GM21717 (cell line): ENCODE measurements at regions not wholly inside any gene's neighbourhood (a gene's known extent, or its start where the extent isn't known, plus 50 kb on each side); places are given as distances from the start of the nearest gene placed in this dataset.
"Not testable (repeated sequence)": the region's sequence is repeated elsewhere in the genome, so short reads cannot be mapped to it uniquely, and the experiment has no call there.

Experiments used
- ATAC-seq: cut with Tn5 transposase; IDR thresholded peaks from one replicate; pipeline ENCODE4 v1.9.1; 2021; ENCODE audit warnings: mild to moderate bottlenecking, moderate library complexity; ENCODE audit not compliant: unreplicated experiment

DNA sequence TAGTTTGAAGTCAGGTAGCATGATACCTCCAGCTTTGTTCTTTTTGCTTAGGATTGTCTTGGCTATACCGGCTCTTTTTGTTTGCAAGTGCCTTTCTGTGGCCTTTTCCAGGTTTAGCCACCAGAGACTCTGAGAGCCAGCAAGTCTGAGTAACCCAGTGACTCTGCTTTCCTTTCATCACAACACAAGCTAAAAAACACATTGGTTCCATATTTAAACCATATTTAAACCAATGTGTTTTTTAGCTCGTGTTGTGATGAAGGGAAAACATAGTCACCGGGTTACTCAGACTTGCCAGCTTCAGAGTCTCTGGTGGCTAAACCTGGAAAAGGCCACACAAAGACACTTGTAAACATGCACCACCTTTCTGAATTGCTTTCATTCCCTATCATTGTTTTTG, 493.3 kb downstream of the NTRK2 start:
- no peak for ATAC-seq

DNA sequence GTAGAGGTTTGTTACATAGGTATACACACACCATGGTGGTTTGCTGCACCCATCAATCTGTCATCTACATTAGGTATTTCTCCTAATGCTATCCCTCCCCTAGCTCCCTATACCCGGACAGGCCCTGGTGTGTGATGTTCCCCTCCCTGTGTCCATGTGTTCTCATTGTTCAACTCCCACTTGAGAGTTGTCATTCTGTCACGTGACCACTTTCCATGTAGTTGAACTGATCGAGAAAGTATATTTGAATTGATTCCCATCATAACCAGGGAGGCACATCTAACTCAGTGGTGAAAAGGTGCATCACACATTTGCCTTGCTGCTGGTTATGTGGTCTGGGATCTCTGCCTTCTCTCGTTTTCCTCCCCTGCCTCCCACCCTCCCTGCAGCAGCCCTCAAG, 491.4 kb downstream of the NTRK2 start:
- ATAC-seq = not testable (repeated sequence)

DNA sequence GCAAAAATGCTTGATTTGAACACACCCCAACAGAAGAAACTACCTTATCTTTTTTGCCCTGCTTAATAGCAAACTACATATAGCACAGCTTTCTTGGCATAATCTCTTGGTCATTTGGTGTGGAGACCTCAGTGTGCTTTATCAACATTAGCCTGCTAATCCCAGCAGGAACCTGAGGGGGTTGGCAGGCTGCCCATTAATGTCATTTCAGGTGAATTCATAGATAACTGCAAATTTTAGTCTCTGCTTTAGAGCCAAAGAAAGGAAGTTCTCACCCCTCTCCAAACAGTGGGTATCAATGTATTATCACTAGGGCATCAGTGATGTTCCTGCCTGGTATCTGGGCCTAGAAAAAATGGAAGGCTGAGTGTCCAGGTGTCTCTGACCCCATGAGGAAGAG, 489.0 kb downstream of the NTRK2 start:
- ATAC-seq = no peak

DNA sequence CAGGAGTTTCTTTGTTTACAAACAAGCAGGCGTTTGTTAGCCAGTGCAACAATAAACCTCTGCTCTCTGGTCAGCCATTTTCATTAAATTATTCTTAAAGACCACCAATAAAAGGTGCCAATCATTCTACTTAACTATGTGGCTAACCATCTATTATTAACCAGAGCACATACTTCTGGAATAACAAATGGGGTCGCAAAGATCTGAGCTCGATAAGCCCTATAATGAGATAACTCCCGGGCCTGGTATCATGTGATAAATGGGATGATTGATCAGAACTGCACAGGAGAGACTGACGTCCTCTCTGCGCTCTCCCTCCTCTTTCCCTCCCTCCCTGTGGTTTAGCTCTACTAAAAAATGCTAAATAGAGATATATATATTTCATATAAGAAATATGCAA, 488.2 kb downstream of the NTRK2 start:
- no peak for ATAC-seq

DNA sequence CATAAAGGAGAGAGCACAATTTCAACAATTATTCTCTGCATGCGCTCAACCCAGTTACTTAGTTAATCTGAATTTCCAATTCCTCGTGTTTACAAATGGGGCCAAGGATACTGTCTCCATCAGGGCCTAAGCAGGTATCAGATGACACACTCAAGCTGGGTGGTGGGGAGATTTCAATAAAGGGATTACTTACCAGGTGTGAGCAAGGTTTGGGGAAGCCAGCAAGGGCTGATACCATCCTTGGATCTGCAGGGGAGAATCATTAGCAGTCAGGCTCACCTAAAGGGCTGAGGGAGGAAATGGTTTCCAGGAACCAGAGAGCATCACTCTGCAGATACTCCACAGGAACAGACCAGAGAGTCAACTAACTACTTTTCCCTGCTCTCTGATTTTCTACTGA, 487.1 kb downstream of the NTRK2 start:
- no peak for ATAC-seq

DNA sequence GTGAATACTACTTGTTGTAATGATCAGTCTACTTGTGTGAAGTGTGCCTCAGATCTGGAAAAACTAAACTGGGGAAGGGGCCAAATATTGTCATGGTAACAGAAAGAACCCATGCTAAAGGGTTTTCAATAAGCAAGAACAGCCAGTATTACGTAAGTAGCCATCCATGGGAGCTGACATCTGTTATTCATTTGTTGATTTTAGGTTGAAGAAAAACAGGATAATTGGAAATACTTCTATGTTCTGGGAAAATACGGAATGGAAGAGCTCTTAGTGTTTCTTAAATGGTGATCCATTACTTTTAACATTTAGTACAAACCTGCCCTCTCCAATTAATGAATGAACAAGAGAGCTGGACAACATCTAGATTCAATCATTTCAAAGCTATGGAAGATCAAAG, 485.8 kb downstream of the NTRK2 start:
- ATAC-seq = no peak

DNA sequence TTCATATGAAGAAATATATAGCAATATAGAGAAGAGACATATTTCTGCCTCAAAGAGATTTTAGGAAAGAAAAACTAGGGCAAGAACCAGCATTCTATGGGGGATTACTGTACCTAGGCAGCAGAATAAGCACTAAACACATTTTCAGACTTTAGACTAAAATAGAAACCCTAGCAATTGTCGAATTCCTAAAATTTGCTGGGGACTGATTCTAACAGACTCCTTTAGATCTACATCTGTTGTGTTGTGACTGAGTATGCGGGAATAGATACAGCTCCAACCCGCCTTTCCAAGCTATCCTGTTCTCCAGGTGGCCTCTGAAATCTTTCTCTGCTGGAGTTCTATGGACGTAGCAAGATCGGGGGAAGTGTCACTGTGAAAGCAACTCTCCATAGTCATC, 482.2 kb downstream of the NTRK2 start:
- no peak for ATAC-seq

DNA sequence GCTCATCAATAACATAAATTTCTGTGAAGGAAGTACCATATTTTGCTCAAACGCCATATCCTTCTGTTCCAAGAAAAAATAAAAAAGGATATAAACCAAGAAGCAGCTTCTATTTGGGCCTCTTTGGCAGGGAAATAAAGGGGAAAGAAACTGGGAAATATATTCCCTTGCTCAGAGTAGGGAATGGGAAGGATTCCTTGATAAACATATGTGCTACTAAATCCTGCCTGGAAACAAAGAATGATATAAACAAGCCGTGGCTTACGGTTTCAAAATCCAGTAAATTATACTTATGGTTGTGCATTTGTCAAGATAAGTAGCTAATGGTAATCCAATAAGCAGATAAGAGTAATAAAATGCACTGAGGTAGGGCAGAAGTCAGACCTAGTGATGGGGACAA, 481.6 kb downstream of the NTRK2 start:
- no peak for ATAC-seq

DNA sequence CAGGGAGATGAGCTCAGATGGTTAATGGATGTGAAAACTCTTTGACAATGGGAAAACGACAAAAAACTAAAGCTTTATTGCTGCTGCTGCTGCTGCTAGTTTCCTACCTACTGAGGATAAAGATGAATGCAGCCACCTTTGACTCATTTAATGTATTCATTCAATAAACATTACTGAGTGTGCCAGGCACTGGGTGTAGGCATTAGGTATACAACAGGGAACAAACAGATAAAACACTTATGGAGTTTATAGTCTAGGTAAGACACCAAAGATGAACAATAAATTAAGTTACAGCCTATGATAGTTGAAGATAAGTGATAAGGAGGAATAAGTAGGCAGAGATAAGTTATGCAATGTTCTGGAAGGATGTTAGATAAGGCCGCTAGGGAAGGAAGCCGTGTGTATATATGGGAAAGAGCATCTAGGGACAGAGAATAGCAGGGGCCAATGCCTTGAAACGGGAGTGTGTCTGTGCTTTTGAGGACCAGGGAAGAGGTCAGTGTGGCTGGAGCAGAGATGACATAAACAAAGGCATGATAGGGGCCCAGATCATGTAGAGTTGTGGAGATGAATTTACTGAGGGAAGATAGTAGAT, 477.6 kb downstream of the NTRK2 start:
- no peak for ATAC-seq

DNA sequence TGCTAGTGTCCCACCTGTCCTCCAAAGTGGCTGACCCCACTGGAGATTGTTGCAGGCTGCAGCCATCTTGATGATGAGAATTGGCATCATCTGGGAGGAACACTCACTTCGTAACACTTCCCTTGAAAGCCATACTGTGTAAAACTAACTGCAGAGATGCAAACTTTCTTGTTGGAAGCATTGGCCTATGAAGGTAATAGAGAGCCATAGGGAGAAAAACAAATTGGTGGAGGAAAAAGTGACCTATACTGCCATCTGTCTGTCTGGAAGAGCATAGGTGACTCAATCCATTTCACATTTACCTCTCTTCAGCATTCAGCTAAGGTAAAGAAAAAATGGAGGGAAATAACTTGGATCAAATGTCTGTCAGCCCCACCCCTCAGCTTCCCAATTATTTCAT, 473.4 kb downstream of the NTRK2 start:
- no peak for ATAC-seq

DNA sequence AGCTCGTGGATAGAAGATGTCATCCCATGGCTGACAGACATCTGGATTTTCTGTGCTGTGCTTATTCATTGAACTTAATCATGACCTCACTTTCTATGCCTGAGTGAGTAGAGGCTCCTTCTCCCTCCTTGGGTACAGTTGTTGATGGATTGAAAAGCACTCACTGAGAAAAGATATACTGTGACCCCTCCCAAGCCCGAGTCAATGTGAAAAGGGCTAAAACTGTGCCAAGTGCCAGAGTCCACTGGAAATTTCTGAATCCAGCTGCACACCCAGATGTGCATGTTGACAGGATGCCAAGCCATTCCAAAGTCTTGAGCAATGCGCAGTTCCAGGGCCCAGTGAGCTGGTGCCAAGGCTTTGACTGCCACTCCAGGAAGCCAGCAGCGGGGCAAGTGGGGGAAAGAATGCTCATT, 473.0 kb downstream of the NTRK2 start:
- ATAC-seq = no peak

DNA sequence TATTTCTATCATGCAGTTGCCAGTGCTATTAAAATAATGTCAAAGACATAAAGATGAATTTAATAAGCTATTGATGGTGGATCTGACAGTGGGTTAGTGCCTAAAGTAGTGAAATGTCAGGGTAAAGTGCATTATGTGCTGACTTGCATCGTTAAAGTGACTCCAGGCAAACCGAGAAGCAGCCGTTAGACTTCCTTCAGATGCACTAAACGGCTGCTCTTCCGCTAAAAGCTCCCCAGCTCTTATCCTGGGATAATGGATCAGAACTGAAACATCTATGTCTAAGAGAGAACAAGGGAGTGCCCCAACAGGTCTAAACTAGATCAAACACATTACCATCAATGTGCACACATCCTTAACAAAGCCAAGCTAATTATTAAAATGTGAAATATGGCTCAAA, 468.2 kb downstream of the NTRK2 start:
- ATAC-seq = no peak

DNA sequence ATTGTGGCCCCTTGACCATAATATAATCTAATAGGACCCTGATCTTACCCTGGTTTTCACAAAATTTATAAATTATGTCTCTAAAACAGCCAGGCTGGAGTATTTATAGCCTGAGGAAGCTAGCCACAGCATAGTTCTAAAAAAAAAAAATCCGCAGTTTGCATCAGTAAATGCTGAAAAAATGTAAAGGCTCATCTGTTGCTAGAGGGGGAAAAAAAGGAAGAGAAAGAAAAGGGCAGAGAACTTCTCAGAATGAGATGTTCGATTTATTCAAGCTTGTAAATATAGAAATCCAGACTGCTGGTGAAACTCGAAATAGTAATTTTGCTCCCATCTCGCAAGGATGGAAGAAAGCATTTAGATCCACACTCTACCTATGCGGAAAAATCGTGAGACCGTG, 467.5 kb downstream of the NTRK2 start:
- no peak for ATAC-seq

DNA sequence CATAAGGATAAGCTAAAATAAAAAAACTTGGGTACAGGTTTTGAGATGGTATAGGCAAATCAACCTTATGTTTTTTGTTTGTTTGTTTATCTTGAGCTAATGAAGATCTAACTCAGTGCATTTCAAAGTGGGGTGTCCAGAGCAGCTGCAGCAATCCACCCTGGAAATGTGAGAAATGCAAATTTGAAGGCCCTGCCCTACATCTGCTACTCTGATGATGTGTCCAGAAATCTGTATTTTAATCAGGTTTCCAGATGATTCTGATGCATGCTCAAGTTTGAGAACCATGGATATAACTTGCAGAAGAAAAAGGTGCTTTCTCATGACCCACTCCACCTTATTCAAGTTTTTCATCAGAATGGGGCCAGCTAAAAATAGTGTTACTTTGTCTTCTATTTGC, 467.0 kb downstream of the NTRK2 start:
- no peak for ATAC-seq

DNA sequence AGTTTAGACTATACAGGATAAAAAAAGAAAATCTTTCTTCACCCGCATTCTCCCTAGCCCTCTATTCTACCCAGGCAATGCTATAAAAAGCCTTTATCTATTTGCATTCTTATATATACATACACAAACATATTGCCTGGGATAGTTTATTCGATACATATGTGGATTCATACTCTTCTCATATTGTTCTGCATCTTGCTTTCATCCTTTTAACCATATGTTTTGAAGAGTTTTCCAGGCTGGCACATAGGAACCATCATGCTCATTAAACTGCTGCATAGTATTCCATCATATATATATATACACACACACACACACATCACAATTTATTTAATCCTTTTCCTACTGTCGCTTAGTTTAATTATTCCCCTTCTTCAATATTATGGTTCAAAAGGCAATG, 461.2 kb downstream of the NTRK2 start:
- ATAC-seq = no peak

DNA sequence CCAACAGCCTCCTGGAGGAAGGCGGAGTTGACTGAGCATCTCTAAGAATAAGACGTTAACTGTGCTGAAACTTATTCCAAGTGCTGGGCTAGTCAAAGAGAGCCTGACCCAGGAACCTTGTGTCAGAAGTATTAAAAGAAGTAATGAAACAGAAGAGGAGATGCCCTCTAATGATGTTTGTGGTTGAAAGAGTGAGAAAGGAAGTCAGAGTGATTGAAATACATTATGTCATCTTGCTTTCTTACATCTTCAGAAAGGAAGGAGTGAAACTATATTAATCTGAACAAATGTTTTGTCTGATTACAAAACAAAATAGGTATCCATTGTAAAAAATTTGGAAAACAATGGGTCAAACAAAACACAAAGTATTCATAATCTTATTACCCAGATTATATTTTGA, 460.7 kb downstream of the NTRK2 start:
- ATAC-seq = no peak

DNA sequence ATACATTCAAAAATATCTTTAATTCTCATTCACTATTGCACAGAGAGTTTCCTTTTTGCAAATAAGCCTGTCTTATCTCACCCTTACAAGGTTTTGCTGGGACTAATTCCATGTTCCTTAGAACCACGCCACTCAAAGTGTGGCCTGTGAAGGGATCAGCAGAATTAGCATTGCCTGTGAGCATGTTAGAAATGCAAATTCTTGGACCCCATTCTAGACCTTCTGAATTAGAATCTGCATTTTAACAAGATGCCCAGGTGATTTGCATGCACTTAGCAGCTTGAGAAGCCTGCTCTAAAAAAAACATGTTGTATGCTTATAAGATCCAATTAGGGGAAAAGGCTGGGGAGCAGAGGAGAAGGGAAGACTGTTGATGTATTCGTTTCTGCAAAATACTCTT, 460.0 kb downstream of the NTRK2 start:
- ATAC-seq = no peak

DNA sequence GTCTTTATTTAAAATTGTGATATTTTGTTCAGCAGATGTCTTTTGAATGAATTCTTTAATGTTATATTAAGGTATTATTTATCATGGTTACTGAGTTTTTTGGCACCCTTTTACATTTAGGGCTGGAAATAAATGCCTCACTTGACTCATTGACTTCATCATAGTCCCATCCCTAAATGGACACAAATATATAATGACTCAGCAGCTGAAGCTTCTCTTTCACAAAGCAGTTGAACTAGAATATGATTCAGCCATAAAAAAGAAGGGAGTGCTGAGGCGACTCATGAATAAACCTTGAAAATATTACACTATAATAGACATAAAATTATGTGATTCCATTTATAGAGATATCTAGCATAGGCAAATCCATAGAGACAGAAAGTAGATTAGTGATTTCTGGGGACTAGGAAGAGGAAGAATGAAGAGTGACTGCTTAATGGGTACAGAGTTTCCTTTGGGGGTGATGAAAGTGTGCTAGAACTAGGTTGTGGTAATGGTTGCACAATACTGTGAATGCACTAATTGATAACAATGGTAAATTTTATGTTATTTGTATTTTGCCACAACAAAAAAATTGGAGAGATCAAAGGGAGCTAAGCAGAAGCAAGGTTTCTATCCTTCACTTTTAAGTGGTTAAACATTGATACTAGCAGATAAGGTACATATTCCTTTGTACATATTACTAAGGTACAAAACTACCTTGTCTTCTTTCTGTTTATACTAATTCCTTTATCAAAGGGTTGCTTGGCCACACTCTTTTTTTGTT, 449.6 kb downstream of the NTRK2 start:
- no peak for ATAC-seq

DNA sequence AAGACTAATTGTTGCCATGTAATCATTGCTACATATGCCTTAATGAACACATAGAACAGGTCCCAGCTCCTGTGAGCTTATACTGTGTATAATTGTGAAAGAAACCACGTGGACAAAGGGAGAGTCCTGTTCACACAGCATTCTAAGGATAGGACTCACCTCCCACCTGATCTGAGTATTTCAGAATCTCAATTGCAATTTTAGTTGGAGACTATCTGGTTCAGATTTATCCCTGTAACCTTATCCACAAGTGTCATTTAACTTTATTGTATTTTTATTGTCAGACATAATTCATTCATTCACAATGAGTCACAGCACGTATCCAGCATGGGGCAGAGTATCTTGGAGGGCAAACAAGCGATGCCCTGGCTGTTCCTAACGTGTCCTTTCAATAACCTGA, 448.3 kb downstream of the NTRK2 start:
- no peak for ATAC-seq

DNA sequence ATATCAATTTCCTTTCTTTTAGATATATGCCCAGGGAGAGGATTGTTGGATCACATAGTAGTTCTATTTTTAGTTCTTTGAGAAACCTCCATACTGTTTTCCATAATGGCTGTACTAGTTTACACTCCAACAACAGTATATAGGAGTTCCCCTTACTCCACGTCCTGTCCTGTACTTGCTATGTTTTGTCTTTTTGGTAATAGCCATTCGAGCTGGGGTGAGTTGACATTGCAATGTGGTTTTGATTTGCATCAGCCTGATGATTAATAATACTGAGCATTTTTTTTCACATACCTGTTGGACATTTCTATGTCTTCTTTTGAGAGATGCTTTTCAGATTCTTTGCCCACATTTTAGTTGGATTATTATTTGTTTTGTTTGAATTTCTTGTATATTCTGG, 445.9 kb downstream of the NTRK2 start:
- no peak for ATAC-seq

DNA sequence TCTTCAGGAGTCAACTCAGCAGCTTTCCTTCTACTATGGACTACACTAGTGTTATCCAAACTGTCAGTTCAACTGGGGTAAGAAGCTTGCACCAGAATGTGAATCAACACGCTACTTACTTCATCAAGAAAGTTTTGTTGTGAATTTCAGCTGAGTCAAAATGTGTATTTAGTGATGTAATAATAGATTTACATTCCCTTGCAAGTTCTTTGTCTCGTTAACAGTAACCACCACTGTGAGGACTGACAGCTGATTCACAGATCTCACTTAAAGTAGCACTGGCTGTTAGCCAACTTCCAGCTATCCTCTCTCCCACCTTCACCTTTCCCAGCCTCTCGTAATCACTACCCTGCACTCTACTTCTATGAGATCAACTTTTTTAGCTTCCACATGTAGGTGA, 445.3 kb downstream of the NTRK2 start:
- ATAC-seq = no peak

DNA sequence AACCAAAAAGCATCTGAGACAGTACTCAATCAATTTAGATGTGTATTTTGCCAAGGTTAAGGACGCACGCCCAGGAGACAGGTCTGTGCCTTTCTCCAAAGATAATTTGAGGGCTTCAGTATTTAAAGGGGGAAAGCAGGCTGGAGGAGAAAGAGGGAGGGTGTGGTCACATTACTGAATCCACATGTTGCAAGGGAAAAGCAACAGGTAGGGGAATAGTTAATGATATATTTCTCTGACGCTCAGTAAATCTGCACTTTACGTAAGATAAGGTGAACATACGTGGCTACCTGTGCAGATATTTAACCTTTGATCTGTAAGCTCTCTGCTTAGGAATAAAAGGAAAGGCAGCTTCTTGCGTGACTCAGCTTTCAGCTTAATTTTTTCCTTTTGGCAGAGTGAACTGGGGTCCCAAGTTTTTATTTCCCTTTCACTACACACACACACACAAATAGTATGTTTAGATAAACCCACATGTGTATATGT, 443.4 kb downstream of the NTRK2 start:
- no peak for ATAC-seq

DNA sequence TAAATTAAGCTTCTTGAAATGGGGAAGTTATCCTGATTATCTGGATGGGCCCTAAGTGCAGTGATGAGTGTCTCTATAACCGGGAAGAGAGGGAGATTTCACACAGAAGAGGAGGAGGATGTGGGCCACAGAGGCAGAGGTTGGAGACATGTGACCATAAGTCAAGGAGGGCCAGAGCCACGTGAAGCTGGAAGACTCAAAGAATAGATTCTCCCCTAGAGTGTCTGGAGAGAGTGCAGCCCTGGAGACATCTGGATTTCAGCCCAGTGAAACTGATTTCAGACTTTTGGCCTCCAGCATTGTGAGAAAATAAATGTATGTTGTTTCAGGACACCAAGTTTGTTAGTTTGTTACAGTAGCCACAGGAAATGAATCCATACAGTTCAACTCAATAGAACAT, 442.9 kb downstream of the NTRK2 start:
- ATAC-seq = no peak
